ENCODE measurements at regions not wholly inside any gene's neighbourhood (a gene's known extent, or its start where the extent isn't known, plus 50 kb on each side); places are given as distances from the start of the nearest gene placed in this dataset.

- Mint-ChIP-seq H3K4me1 (ENCODE audit: low read depth) (peaks cover 9% of the 10 kb centered on the region), H3K36me3 (ENCODE audit: low read depth) (peaks cover 25% of the 10 kb centered on the region)
- intact Hi-C loops (cut with micrococcal nuclease) = loop anchor here (5.0 kb wide), 1 partner anchor 34 kb away; no protein-coding TSS in a partner anchor
Observed at GRCh38 chr13:50071379-50071778, 56.1 kb downstream of the KCNRG start.

DNA sequence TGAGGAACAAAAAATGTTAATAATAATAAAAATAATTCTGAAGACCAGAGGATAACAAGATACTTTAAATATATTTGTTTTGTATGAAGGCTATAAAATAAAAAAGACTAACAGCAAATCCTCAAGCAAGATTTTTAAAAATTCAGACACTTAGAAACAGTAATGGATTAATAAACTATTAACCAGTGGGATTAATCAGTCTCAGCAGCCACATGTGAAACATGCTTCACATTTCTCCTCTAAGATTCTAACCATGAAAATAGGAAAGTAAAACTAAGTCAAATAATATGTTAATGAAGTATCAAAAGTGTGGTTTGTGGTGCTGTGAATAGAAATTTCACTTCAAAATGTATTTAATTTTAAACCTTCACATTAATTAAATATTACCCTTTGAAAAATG, 57.4 kb downstream of the KCNRG start:
- intact Hi-C loops (cut with micrococcal nuclease) = loop anchor here (5.0 kb wide), 1 partner anchor 35 kb away; no protein-coding TSS in a partner anchor
- no peak overlapping the region for H3K4me3 Mint-ChIP-seq
- no peak overlapping the region for H3K27ac Mint-ChIP-seq
- CTCF ChIA-PET = no interaction called here
- H3K9me3 Mint-ChIP-seq = no peaks in the 10 kb centered on the region
- peaks cover 11% of the 10 kb centered on the region for H3K4me1 Mint-ChIP-seq (ENCODE audit: low read depth)
- peaks cover 6% of the 10 kb centered on the region for H3K27me3 Mint-ChIP-seq (ENCODE audit: low read depth)
- DNase-seq = no peak
- H3K36me3 Mint-ChIP-seq (ENCODE audit: low read depth) = peaks cover 17% of the 10 kb centered on the region

More at GRCh38 chr13:50071379-50071778, 56.1 kb downstream of the KCNRG start:
- no peak for DNase-seq
- peaks cover 3% of the 10 kb centered on the region for H3K27me3 Mint-ChIP-seq (ENCODE audit: low read depth)
- no peak overlapping the region for H3K4me3 Mint-ChIP-seq
- H3K9me3 Mint-ChIP-seq = no peaks in the 10 kb centered on the region
- no peak overlapping the region for H3K27ac Mint-ChIP-seq
- CTCF ChIA-PET = no interaction called here

DNA sequence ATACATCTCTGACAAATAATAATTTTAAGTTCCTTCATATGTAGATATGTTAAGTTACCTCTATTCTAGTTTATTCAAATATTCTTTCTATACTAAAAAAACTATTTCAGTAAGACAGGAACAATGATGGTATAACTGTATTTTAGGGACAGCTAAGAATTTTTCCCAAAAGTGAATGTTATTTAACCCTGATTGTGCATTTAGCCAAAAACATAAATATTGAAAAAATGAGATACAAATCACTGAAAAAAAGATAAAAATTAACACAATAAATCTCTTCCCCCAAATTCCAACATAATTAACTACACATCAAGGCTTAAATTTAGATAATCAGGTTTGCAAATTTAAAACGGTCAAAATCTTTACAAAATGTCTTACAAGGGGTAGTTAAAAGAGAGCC, 58.1 kb downstream of the KCNRG start:
- H3K9me3 Mint-ChIP-seq = no peaks in the 10 kb centered on the region
- CTCF ChIA-PET = no interaction called here
- peaks cover 15% of the 10 kb centered on the region for H3K36me3 Mint-ChIP-seq (ENCODE audit: low read depth)
- H3K4me3 Mint-ChIP-seq = no peak overlapping the region
- intact Hi-C loops (cut with micrococcal nuclease) = loop anchor here (5.0 kb wide), 1 partner anchor 36 kb away; no protein-coding TSS in a partner anchor
- no peak overlapping the region for H3K27ac Mint-ChIP-seq
- H3K27me3 Mint-ChIP-seq (ENCODE audit: low read depth) = peaks cover 11% of the 10 kb centered on the region
- no peak for DNase-seq
- peaks cover 14% of the 10 kb centered on the region for H3K4me1 Mint-ChIP-seq (ENCODE audit: low read depth)

DNA sequence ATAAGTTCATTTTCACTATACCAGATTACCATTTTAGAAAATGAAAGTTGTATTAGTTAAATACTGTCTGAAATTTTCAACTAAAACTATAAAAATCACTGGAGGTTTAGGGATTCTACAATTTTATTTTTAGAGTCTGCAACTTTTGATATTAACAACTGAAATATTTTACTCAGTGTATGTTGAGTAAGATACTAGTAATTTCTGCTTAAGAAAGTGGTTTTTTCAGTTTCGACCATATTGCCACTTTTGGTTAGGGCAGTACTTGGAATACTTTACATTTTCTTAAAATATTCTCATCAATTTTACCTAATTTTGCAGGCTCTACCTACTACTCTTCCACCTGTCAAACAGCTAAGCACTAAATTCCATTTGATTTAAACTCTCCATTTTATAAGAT, 59.6 kb downstream of the KCNRG start:
- no peak for DNase-seq
- H3K27ac Mint-ChIP-seq = no peak overlapping the region
- peaks cover 16% of the 10 kb centered on the region for H3K27me3 Mint-ChIP-seq (ENCODE audit: low read depth)
- peaks cover 16% of the 10 kb centered on the region for H3K4me1 Mint-ChIP-seq (ENCODE audit: low read depth)
- intact Hi-C loops (cut with micrococcal nuclease) = loop anchor here (5.0 kb wide), 1 partner anchor 38 kb away; no protein-coding TSS in a partner anchor
- peaks cover 16% of the 10 kb centered on the region for H3K36me3 Mint-ChIP-seq (ENCODE audit: low read depth)
- no peak overlapping the region for H3K4me3 Mint-ChIP-seq
- CTCF ChIA-PET = interaction anchor here (0.8 kb wide), 1 partner anchor 99 kb away, joined by 3 read pairs; no protein-coding TSS in a partner anchor
- H3K9me3 Mint-ChIP-seq = no peaks in the 10 kb centered on the region

DNA sequence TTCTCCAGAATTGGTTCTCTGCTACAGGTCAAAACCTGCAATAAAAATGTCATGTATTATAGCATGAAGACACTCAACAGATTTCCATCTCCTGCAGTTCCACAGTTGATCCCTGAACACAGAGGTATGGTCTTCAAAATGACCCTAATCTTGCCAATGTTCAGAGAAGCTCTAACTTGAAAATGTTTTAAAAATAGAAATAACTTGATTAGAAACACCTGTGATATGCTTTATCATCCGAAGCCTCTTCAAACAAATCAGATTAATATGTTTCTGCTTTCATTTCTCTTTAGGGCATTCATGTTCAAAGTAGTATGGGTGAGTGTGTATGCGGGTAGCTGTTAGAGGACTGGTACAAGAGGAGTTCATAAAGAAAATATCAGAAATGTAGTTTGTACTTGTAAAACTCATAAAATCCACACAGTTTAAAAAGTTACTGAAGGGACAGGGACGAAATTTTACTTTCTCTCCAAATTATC, 60.4 kb downstream of the KCNRG start:
- no peak overlapping the region for H3K4me3 Mint-ChIP-seq
- H3K27ac Mint-ChIP-seq = no peak overlapping the region
- H3K9me3 Mint-ChIP-seq = no peaks in the 10 kb centered on the region
- H3K4me1 Mint-ChIP-seq (ENCODE audit: low read depth) = peaks cover 16% of the 10 kb centered on the region
- intact Hi-C loops (cut with micrococcal nuclease) = no loop called here
- peaks cover 21% of the 10 kb centered on the region for H3K27me3 Mint-ChIP-seq (ENCODE audit: low read depth)
- CTCF ChIA-PET = interaction anchor here (0.6 to 0.8 kb wide), 2 partner anchors 71 to 99 kb away, joined by 3 read pairs; no protein-coding TSS in a partner anchor
- no peak for DNase-seq
- H3K36me3 Mint-ChIP-seq (ENCODE audit: low read depth) = peaks cover 22% of the 10 kb centered on the region

DNA sequence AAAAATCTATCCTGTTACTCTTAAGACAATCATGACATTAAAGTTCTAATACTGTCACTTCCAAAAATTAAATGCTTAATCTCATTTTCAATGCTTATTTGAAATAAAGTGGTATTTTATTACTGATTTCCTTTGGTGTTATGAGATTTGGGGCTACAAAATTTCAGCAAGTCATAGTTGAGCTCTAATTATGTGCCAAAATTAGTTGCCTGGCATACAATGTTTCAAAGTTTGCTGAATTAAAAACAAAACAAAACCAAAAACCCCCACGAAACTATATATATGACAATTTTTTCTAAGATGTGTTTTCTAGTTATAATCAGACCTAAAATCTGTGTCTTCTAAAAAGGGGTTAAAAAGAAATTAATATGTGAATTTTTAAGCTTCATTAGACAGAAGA, 62.2 kb downstream of the KCNRG start:
- intact Hi-C loops (cut with micrococcal nuclease) = no loop called here
- no peak overlapping the region for H3K4me3 Mint-ChIP-seq
- no peaks in the 10 kb centered on the region for H3K9me3 Mint-ChIP-seq
- H3K27me3 Mint-ChIP-seq (ENCODE audit: low read depth) = peaks cover 21% of the 10 kb centered on the region
- CTCF ChIA-PET = interaction anchor here (0.7 to 1.7 kb wide), 2 partner anchors 80 to 835 kb away, joined by 3 to 4 read pairs; partner anchors contain the start of gene TRIM13
- H3K36me3 Mint-ChIP-seq (ENCODE audit: low read depth) = peaks cover 26% of the 10 kb centered on the region
- no peak overlapping the region for H3K27ac Mint-ChIP-seq
- no peak for DNase-seq
- peaks cover 16% of the 10 kb centered on the region for H3K4me1 Mint-ChIP-seq (ENCODE audit: low read depth)

- Mint-ChIP-seq H3K36me3 (ENCODE audit: low read depth) (peaks cover 28% of the 10 kb centered on the region), H3K9me3 (no peaks in the 10 kb centered on the region), H3K4me3 (peak overlapping the region; percentile 36), H3K4me1 (ENCODE audit: low read depth) (peaks cover 19% of the 10 kb centered on the region), H3K27me3 (ENCODE audit: low read depth) (peaks cover 21% of the 10 kb centered on the region), H3K27ac (no peak overlapping the region)
- intact Hi-C loops (cut with micrococcal nuclease) = no loop called here
- CTCF ChIA-PET = interaction anchor here (0.7 to 1.7 kb wide), 2 partner anchors 81 to 834 kb away, joined by 3 to 4 read pairs; partner anchors contain the start of gene TRIM13
- DNase-seq = no peak
Observed at GRCh38 chr13:50078231-50078894, 63.1 kb downstream of the KCNRG start.

DNA sequence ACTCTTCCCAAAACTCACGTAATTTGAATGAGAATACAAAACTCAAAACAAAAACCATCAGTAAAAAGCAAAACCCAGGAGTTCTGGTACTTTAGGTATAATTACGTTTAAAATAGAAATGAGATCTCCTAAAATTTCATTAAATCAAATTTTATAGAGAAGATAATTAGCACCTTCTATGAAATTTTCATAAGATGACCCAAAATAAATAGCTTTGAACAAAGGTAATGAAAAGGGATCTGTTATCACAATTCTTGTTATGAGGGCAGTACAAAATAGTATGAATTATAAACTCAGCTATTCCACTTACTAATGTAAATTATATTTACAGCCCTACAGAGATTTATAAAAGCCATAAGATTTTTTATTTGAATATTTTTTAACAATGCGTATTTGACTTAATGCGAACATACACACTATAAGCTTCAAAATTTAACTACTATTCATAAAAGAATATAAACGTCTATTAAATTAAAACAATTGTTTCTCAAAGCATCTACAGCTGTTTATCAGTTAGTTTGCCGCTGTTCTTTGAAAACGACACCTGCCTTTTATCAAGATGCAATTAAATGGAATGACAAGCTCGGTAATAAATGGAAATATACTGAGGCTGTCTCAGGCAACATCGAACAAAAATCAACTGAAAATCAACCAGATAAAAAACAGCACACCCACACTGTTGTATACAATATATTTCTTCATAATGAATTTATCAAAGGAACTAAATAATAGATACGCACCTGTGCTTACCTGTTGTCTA, 63.8 kb downstream of the KCNRG start:
- Mint-ChIP-seq H3K4me1 (ENCODE audit: low read depth) (peaks cover 21% of the 10 kb centered on the region), H3K36me3 (ENCODE audit: low read depth) (peaks cover 28% of the 10 kb centered on the region), H3K9me3 (no peaks in the 10 kb centered on the region), H3K27ac (no peak overlapping the region), H3K27me3 (ENCODE audit: low read depth) (peaks cover 21% of the 10 kb centered on the region), H3K4me3 (peak overlapping the region; percentile 45)
- intact Hi-C loops (cut with micrococcal nuclease) = no loop called here
- DNase-seq = no peak
- CTCF ChIA-PET = interaction anchor here (1.4 to 1.7 kb wide), 3 partner anchors 82 to 102 kb away, joined by 4 to 9 read pairs (median 6); partner anchors contain the start of gene TRIM13

DNA sequence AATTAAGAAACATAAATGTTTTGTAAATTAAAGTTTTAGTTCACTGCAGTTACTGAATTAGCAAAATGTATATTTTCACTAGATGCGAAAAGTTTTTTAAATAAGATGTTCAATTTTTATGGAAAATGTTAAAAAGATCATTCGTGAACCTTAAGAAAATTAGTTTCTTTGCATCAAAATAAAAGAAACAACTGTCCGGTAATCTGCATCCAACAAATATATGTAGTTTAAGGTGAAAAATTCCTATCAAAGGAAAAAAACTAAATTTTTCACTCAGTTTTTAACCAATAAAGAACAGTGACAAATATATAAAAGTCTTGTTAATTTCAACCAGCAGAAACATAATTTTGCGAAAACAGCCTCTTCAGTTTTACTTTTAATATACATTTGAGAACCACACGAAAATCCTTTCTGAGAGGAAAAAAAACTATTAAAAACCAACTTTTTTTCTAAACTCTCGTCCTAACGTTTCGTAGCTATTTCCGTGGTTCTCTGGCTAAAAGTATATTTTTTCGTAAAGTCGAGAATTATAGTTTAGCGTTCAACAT, 64.5 kb downstream of the KCNRG start:
- peaks cover 21% of the 10 kb centered on the region for H3K27me3 Mint-ChIP-seq (ENCODE audit: low read depth)
- CTCF ChIA-PET = interaction anchor here (1.2 to 1.6 kb wide), 4 partner anchors 83 to 721 kb away, joined by 3 to 9 read pairs (median 5); partner anchors contain the start of genes SPRYD7 and TRIM13

DNA sequence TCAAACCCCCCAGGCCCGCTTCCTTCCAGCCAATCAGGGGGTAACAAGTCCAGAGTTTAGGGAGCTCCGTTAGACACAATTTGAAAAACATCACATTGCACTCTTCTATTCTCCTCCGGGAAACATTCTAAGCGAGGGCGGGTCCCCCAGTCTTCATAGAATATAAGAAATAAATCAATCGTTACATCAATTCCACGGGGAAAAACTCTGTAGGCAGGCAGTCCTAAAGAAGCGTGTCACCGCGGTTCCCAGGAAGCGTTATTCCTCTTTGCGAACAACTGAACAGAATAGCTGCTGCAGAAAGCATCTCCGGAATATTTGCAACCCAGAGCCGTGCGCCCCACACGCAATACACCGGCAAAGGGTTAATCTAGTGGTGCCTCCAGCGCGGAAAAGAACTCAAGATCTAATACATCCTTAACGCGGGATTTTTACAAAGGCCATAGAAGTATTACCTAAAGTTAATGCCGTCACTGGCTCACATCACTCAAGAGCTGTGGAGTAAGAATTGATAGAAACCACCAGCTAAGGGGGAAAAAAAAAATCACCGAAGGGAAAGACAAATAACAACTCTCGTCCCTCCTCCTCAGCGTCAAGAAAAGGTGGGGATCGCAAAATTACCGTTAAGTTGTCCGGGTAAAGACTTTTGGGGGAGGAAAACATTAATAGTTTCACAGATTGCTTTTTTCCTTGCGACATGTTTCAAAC, 65.1 kb downstream of the KCNRG start:
- intact Hi-C loops (cut with micrococcal nuclease) = loop anchor here (2.0 to 5.0 kb wide), 2 partner anchors 583 to 990 kb away; partner anchors contain the start of gene PHF11
- Mint-ChIP-seq H3K36me3 (ENCODE audit: low read depth) (peaks cover 34% of the 10 kb centered on the region), H3K9me3 (no peaks in the 10 kb centered on the region), H3K4me3 (peak overlapping the region; percentile 100), H3K27me3 (ENCODE audit: low read depth) (peaks cover 21% of the 10 kb centered on the region), H3K4me1 (ENCODE audit: low read depth) (peaks cover 29% of the 10 kb centered on the region), H3K27ac (peak overlapping the region; percentile 100)
- CTCF ChIA-PET = interaction anchor here (0.6 to 1.6 kb wide), 8 partner anchors 44 to 721 kb away, joined by 3 to 9 read pairs (median 3); partner anchors contain the start of genes SPRYD7 and TRIM13
- peak; percentile 38 for DNase-seq

More for the DNA sequence above, 64.5 kb downstream of the KCNRG start:
- H3K4me3 Mint-ChIP-seq = peak overlapping the region; percentile 100
- DNase-seq = no peak
- H3K4me1 Mint-ChIP-seq (ENCODE audit: low read depth) = peaks cover 23% of the 10 kb centered on the region
- intact Hi-C loops (cut with micrococcal nuclease) = loop anchor here (2.0 to 5.0 kb wide), 2 partner anchors 582 to 991 kb away; partner anchors contain the start of gene PHF11
- peaks cover 33% of the 10 kb centered on the region for H3K36me3 Mint-ChIP-seq (ENCODE audit: low read depth)
- no peaks in the 10 kb centered on the region for H3K9me3 Mint-ChIP-seq
- peak overlapping the region; percentile 100 for H3K27ac Mint-ChIP-seq

DNA sequence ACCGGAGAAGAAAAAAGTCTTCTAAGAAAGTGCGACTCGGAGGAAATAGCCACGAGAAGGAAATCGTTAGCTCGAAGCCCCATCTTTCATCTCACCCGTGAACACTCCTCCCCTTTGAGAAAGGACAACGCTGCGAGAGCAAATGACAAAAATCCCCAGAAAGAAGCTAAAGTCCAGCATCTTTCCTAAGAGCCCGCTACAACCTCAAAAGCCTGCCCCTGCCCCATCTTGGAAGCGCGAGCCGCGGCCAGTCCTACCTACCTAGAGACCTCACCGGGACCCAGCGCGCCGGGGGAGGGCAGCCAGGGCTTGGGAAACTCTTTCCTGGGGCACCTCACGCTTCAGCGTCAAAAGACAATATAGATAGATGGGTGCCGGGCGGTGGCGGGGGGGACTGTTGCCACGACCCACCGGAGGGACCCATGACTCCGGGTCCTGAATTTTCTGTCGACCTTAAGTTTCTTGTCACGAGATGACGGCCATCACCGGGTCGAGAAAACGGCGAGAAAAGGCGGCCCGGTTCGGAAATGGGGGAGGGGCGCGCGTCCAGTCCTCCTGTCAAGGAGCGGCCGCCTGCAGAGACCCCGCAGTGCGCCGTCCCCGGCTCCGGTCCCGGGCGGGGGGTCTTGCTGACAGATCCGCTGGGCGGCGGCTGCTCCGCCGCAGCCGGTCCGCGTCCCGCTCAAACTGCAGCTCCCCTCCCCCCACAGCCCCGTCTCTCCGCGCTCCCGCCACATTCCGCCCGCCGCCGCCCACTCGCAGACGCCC, 65.9 kb downstream of the KCNRG start:
- Mint-ChIP-seq H3K9me3 (no peaks in the 10 kb centered on the region), H3K36me3 (ENCODE audit: low read depth) (peaks cover 33% of the 10 kb centered on the region), H3K4me3 (peak overlapping the region; percentile 100), H3K27me3 (ENCODE audit: low read depth) (peaks cover 18% of the 10 kb centered on the region), H3K27ac (peak overlapping the region; percentile 100), H3K4me1 (ENCODE audit: low read depth) (peaks cover 27% of the 10 kb centered on the region)
- intact Hi-C loops (cut with micrococcal nuclease) = loop anchor here (2.0 to 5.0 kb wide), 2 partner anchors 584 to 990 kb away; partner anchors contain the start of gene PHF11
- CTCF ChIA-PET = interaction anchor here (0.6 to 1.6 kb wide), 7 partner anchors 44 to 720 kb away, joined by 3 to 15 read pairs (median 3); partner anchors contain the start of genes SPRYD7 and TRIM13
- DNase-seq = peak; percentile 67
